Activated effector memory CD4-positive, alpha-beta T cell treated with anti-CD3 and anti-CD28 coated beads, Interleukin-2, amount 50 U/mL, for 16 hours (primary cell): ENCODE measurements at regions not wholly inside any gene's neighbourhood (a gene's known extent, or its start where the extent isn't known, plus 50 kb on each side); places are given as distances from the start of the nearest gene placed in this dataset.

Experiments
- DNase-seq: peaks from one replicate; pipeline ENCODE4 v3.0.0-alpha.2; 2020

GRCh38 chr10:81027706-81028105, 490.0 kb downstream of the SH2D4B start:
- DNase-seq, result no peak

- DNase-seq, result no peak
Measured at GRCh38 chr10:81031774-81032173, 494.1 kb downstream of the SH2D4B start.

GRCh38 chr10:81034383-81034782, 496.7 kb downstream of the SH2D4B start:
- DNase-seq, result no peak

GRCh38 chr10:81036257-81036656, 498.6 kb downstream of the SH2D4B start:
- no peak for DNase-seq

GRCh38 chr10:81040031-81040430, 502.3 kb downstream of the SH2D4B start:
- no peak for DNase-seq

- no peak for DNase-seq
Measured at GRCh38 chr10:81040940-81041339, 503.2 kb downstream of the SH2D4B start.

- DNase-seq, result no peak
Measured at GRCh38 chr10:81042647-81043046, 504.9 kb downstream of the SH2D4B start.

- DNase-seq, result no peak
Measured at GRCh38 chr10:81065474-81065873, 527.8 kb downstream of the SH2D4B start.

- no peak for DNase-seq
Measured at GRCh38 chr10:81068460-81068859, 530.8 kb downstream of the SH2D4B start.

GRCh38 chr10:81071087-81071796, 533.5 kb downstream of the SH2D4B start:
- DNase-seq, result no peak

GRCh38 chr10:81073155-81073554, 535.5 kb downstream of the SH2D4B start:
- no peak for DNase-seq

- DNase-seq, result no peak
Measured at GRCh38 chr10:81081887-81082620, 544.4 kb downstream of the SH2D4B start.

- DNase-seq, result no peak
Measured at GRCh38 chr10:81082621-81083376, 545.1 kb downstream of the SH2D4B start.

GRCh38 chr10:81093056-81093455, 555.4 kb downstream of the SH2D4B start:
- no peak for DNase-seq

- no peak for DNase-seq
Measured at GRCh38 chr10:81095238-81095637, 557.5 kb downstream of the SH2D4B start.

GRCh38 chr10:81096558-81096957, 558.9 kb downstream of the SH2D4B start:
- no peak for DNase-seq

- DNase-seq, result no peak
Measured at GRCh38 chr10:81101062-81101461, 563.4 kb downstream of the SH2D4B start.

- DNase-seq, result no peak
Measured at GRCh38 chr10:81104494-81104893, 566.8 kb downstream of the SH2D4B start.

- no peak for DNase-seq
Measured at GRCh38 chr10:81108516-81109199, 571.0 kb downstream of the SH2D4B start.

GRCh38 chr10:81109200-81109752, 571.6 kb downstream of the SH2D4B start:
- no peak for DNase-seq

GRCh38 chr10:81116201-81116600, 578.5 kb downstream of the SH2D4B start:
- no peak for DNase-seq

- no peak for DNase-seq
Measured at GRCh38 chr10:81116990-81117389, 579.3 kb downstream of the SH2D4B start.

GRCh38 chr10:81127931-81128330, 590.2 kb downstream of the SH2D4B start:
- no peak for DNase-seq
